CD4-positive, alpha-beta memory T cell (primary cell): ENCODE measurements at regions not wholly inside any gene's neighbourhood (a gene's known extent, or its start where the extent isn't known, plus 50 kb on each side); places are given as distances from the start of the nearest gene placed in this dataset.

Source experiments
- CTCF ChIA-PET: fragments of 350-600 bp; sonication (Branson Sonifier 250); formaldehyde crosslinking; loops from one replicate; lab custom pipeline; 2021; ENCODE audit warnings: inconsistent platforms; ENCODE audit not compliant: partially characterized antibody; lab: Charles Lee
- POLR2A ChIA-PET: fragments of 350-600 bp; sonication (Branson Sonifier 250); formaldehyde crosslinking; loops from one replicate; lab custom pipeline; 2021; ENCODE audit not compliant: partially characterized antibody; lab: Charles Lee
- DNase-seq, 5 donors: peaks; one replicate each; pipeline versions ENCODE4 v3.0.0 to v3.0.0-alpha.2; 2020 to 2022; ENCODE audit warnings: mixed read lengths in 1 of 5
- H3K27ac ChIP-seq: one replicate; pipeline ENCODE4 v1.7.0; 2013; ENCODE audit warnings: low read depth, low read length
- H3K27me3 ChIP-seq: 2 replicates; pipeline ENCODE4 v1.7.0; 2013; ENCODE audit warnings: mild to moderate bottlenecking, low read length, moderate library complexity; ENCODE audit not compliant: insufficient read depth
- H3K36me3 ChIP-seq: 2 replicates; pipeline ENCODE4 v1.7.0; 2013; ENCODE audit warnings: mild to moderate bottlenecking, low read length, moderate library complexity; ENCODE audit not compliant: insufficient read depth
- H3K4me1 ChIP-seq: 2 replicates; pipeline ENCODE4 v1.7.0; 2013; ENCODE audit warnings: mild to moderate bottlenecking, low read length, moderate library complexity; ENCODE audit not compliant: insufficient read depth
- H3K4me3 ChIP-seq, 2 donors: one replicate each; pipeline ENCODE4 v1.7.0; 2013; ENCODE audit warnings: low read length in 2 of 2, mild to moderate bottlenecking in 1 of 2
- H3K9me3 ChIP-seq, 2 donors: one replicate each; pipeline ENCODE4 v1.7.0; 2013; ENCODE audit warnings: low read length in 2 of 2, control low read depth in 1 of 2; ENCODE audit not compliant: control insufficient read depth in 1 of 2
- H3K27ac Mint-ChIP-seq, 7 donors: one replicate each; pipeline ENCODE4 v1.8.0; 2020 to 2021; ENCODE audit warnings: mixed read lengths in 7 of 7, mild to moderate bottlenecking in 6 of 7, inconsistent platforms in 3 of 7, moderate library complexity in 3 of 7
- H3K27me3 Mint-ChIP-seq, 2 donors: one replicate each; pipeline ENCODE4 v1.8.0; 2020 to 2021; ENCODE audit warnings: mixed read lengths in 2 of 2
- H3K36me3 Mint-ChIP-seq, 2 donors: one replicate each; pipeline ENCODE4 v1.8.0; 2020 to 2021; ENCODE audit warnings: mixed read lengths in 2 of 2, inconsistent platforms in 1 of 2, mild to moderate bottlenecking in 1 of 2
- H3K4me1 Mint-ChIP-seq, 4 donors: one replicate each; pipeline ENCODE4 v1.8.0; 2020 to 2021; ENCODE audit warnings: mixed read lengths in 4 of 4, mild to moderate bottlenecking in 1 of 4
- H3K4me3 Mint-ChIP-seq, 8 donors: one replicate each; pipeline ENCODE4 v1.8.0; 2020 to 2021; ENCODE audit warnings: mixed read lengths in 8 of 8, mild to moderate bottlenecking in 7 of 8, moderate library complexity in 6 of 8, inconsistent platforms in 3 of 8
- H3K9me3 Mint-ChIP-seq, 8 donors: one replicate each; pipeline ENCODE4 v1.8.0; 2020 to 2021; ENCODE audit warnings: mixed read lengths in 8 of 8, mild to moderate bottlenecking in 5 of 8, inconsistent platforms in 3 of 8, moderate library complexity in 1 of 8
- intact Hi-C: fragments of 100-400 bp; cut with micrococcal nuclease; formaldehyde crosslinking; loops from one replicate; pipeline ENCODE4 v1.15.1; 2023

DNA sequence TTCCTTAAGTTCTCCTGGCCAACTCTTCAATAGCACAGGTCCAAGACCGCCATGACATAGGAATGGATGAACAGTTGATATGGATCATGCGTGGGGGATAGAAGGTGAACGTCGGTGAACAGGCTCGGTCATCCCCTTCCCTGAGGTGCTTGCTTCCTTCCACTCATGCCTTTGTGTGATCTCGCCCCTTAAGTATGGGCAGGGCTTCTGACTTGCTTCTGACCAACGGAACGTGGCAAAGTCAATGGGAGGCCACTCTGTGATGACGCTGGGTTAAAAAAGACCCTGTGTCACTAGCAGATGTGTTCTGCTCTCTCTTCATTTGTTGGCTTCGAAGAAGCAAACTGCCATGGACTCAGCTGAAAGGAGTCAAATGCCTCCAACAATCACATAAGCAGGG, 240.5 kb upstream of the TUT7 start:
- no peaks in the 10 kb centered on the region for H3K36me3 Mint-ChIP-seq
- ChIA-PET POLR2A (no interaction called here), CTCF (no interaction called here)
- H3K27ac Mint-ChIP-seq = no peak overlapping the region
- peaks cover 1 to 2% of the 10 kb centered on the region in 2 donors for H3K27me3 Mint-ChIP-seq
- Histone ChIP-seq H3K27me3 (no peaks in the 10 kb centered on the region), H3K4me1 (no peaks in the 10 kb centered on the region), H3K27ac (no peak overlapping the region), H3K4me3 (no peak overlapping the region), H3K36me3 (no peaks in the 10 kb centered on the region), H3K9me3 (no peaks in the 10 kb centered on the region)
- intact Hi-C loops = no loop called here
- no peak for DNase-seq
- H3K4me3 Mint-ChIP-seq = no peak overlapping the region
- H3K9me3 Mint-ChIP-seq = peaks cover 0 to 4% (median 0%) of the 10 kb centered on the region in 8 donors
- H3K4me1 Mint-ChIP-seq = no peaks in the 10 kb centered on the region

GRCh38 chr9:86591472-86591871, 237.3 kb upstream of the TUT7 start:
- Mint-ChIP-seq H3K4me1 (no peaks in the 10 kb centered on the region), H3K4me3 (no peak overlapping the region), H3K27me3 (peaks cover 1 to 2% of the 10 kb centered on the region in 2 donors), H3K9me3 (no peaks in the 10 kb centered on the region), H3K36me3 (no peaks in the 10 kb centered on the region), H3K27ac (no peak overlapping the region)
- Histone ChIP-seq H3K27ac (no peak overlapping the region), H3K4me1 (no peaks in the 10 kb centered on the region), H3K36me3 (no peaks in the 10 kb centered on the region), H3K27me3 (no peaks in the 10 kb centered on the region), H3K4me3 (no peak overlapping the region), H3K9me3 (no peaks in the 10 kb centered on the region)
- intact Hi-C loops = no loop called here
- CTCF ChIA-PET = no interaction called here
- POLR2A ChIA-PET = no interaction called here
- no peak for DNase-seq

DNA sequence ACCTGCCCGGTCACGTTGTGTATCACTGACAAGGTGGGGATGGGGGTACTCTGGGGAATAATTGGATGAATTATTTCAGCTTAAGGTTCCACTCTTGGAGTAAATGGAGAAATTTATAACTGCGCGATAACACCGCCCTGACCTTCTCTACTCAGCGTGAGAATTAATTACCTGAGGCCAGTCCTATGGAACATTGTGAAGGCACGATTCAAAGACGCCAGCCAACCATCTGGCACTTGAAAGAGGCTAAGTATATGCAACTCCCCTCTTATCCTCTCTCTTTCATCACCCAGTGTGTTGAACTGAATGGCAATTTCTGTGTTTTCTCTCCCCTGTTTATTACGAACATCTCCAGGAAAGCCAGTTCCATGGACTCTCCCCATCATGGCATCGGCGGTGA, 235.5 kb upstream of the TUT7 start:
- Mint-ChIP-seq H3K4me3 (no peak overlapping the region), H3K4me1 (no peaks in the 10 kb centered on the region), H3K27me3 (peaks cover 3 to 4% of the 10 kb centered on the region in 2 donors), H3K36me3 (no peaks in the 10 kb centered on the region), H3K9me3 (no peaks in the 10 kb centered on the region), H3K27ac (no peak overlapping the region)
- ChIA-PET CTCF (no interaction called here), POLR2A (no interaction called here)
- Histone ChIP-seq H3K4me3 (no peak overlapping the region), H3K27ac (no peak overlapping the region), H3K4me1 (no peaks in the 10 kb centered on the region), H3K9me3 (no peaks in the 10 kb centered on the region), H3K27me3 (no peaks in the 10 kb centered on the region), H3K36me3 (no peaks in the 10 kb centered on the region)
- intact Hi-C loops = no loop called here
- DNase-seq = no peak

- no peak overlapping the region for H3K27ac ChIP-seq
- H3K4me1 Mint-ChIP-seq = no peaks in the 10 kb centered on the region
- H3K36me3 ChIP-seq = no peaks in the 10 kb centered on the region
- H3K4me3 ChIP-seq = no peak overlapping the region
- no peak for DNase-seq
- no peak overlapping the region for H3K4me3 Mint-ChIP-seq
- H3K9me3 ChIP-seq = no peaks in the 10 kb centered on the region
- no peak overlapping the region for H3K27ac Mint-ChIP-seq
- H3K9me3 Mint-ChIP-seq = no peaks in the 10 kb centered on the region
- intact Hi-C loops = no loop called here
- H3K27me3 ChIP-seq = no peaks in the 10 kb centered on the region
- ChIA-PET POLR2A (no interaction called here), CTCF (no interaction called here)
- no peaks in the 10 kb centered on the region for H3K4me1 ChIP-seq
- H3K27me3 Mint-ChIP-seq = peaks cover 3 to 4% of the 10 kb centered on the region in 2 donors
- H3K36me3 Mint-ChIP-seq = no peaks in the 10 kb centered on the region
Observed at GRCh38 chr9:86589273-86589672, 235.1 kb upstream of the TUT7 start.

DNA sequence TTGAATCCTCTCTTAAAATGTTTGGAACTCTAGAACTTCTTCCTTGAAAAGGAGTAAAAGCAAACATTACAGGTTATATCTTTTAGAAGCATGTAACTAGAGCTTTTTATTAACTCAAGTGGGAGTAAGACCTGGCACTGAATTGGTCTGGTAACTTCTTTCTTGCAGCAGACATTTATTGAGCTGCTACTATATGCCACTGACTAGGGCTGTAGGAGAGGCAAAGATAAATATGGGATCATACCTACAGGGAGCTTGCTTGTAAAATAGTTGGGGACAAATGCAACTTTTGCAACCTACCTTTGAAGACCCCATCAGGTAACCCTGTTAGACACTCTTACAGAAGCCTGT, 231.9 kb upstream of the TUT7 start:
- no peaks in the 10 kb centered on the region for H3K4me1 Mint-ChIP-seq
- intact Hi-C loops = no loop called here
- H3K27me3 Mint-ChIP-seq = peaks cover 5 to 6% of the 10 kb centered on the region in 2 donors
- no peaks in the 10 kb centered on the region for H3K27me3 ChIP-seq
- H3K27ac Mint-ChIP-seq = no peak overlapping the region
- H3K27ac ChIP-seq = no peak overlapping the region
- ChIA-PET POLR2A (no interaction called here), CTCF (no interaction called here)
- H3K9me3 Mint-ChIP-seq = peaks cover 0 to 5% (median 0%) of the 10 kb centered on the region in 8 donors
- DNase-seq = no peak
- H3K36me3 ChIP-seq = no peaks in the 10 kb centered on the region
- H3K36me3 Mint-ChIP-seq = no peaks in the 10 kb centered on the region
- no peak overlapping the region for H3K4me3 ChIP-seq
- H3K9me3 ChIP-seq = no peaks in the 10 kb centered on the region
- H3K4me1 ChIP-seq = no peaks in the 10 kb centered on the region
- H3K4me3 Mint-ChIP-seq = no peak overlapping the region

- peak overlapping the region in 2 of 8 donors; percentile 64 to 72 for H3K4me3 Mint-ChIP-seq
- no peak overlapping the region for H3K4me3 ChIP-seq
Observed at GRCh38 chr9:86585422-86586143, 231.4 kb upstream of the TUT7 start.

DNA sequence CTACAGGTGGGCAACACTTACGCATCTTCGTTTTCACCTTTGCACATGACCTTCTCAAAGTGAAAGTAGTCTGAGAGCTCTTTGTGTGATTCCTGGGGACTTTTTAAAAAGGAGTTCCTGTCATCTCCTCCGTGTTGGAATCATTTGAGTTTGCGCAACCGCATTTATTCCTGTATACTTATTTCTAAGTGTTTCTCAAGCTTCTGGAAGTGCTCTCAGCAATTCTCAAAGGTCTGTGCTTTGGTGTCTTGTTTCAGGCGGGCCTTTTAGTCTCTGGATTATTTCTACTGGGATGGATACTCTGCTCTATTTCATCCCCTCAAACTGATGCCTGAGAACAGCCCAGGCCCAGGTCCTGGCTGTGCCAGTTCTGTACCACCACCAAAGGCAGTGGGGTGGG, 226.5 kb upstream of the TUT7 start:
- Mint-ChIP-seq H3K9me3 (peaks cover 0 to 7% (median 0%) of the 10 kb centered on the region in 8 donors), H3K4me1 (no peaks in the 10 kb centered on the region), H3K36me3 (no peaks in the 10 kb centered on the region), H3K4me3 (no peak overlapping the region), H3K27me3 (peaks cover 2 to 4% of the 10 kb centered on the region in 2 donors), H3K27ac (no peak overlapping the region)
- Histone ChIP-seq H3K27me3 (no peaks in the 10 kb centered on the region), H3K9me3 (no peaks in the 10 kb centered on the region), H3K27ac (no peak overlapping the region), H3K4me3 (no peak overlapping the region), H3K36me3 (no peaks in the 10 kb centered on the region), H3K4me1 (no peaks in the 10 kb centered on the region)
- intact Hi-C loops = no loop called here
- ChIA-PET POLR2A (no interaction called here), CTCF (no interaction called here)
- DNase-seq = no peak

More at GRCh38 chr9:86585422-86586143, 231.4 kb upstream of the TUT7 start:
- Mint-ChIP-seq H3K27me3 (peaks cover 5 to 6% of the 10 kb centered on the region in 2 donors), H3K9me3 (peaks cover 0 to 7% (median 0%) of the 10 kb centered on the region in 8 donors), H3K27ac (no peak overlapping the region), H3K4me1 (no peaks in the 10 kb centered on the region), H3K36me3 (no peaks in the 10 kb centered on the region)
- CTCF ChIA-PET = no interaction called here
- Histone ChIP-seq H3K27me3 (no peaks in the 10 kb centered on the region), H3K4me1 (no peaks in the 10 kb centered on the region), H3K9me3 (no peaks in the 10 kb centered on the region), H3K27ac (no peak overlapping the region), H3K36me3 (no peaks in the 10 kb centered on the region)
- POLR2A ChIA-PET = no interaction called here
- no peak for DNase-seq
- intact Hi-C loops = no loop called here
